Activated CD8-positive, alpha-beta T cell treated with anti-CD3 and anti-CD28 coated beads, Interleukin-2, amount 10 ng/mL, durations not matched to agents 7 days and 5 days (primary cell): ENCODE measurements at regions not wholly inside any gene's neighbourhood (a gene's known extent, or its start where the extent isn't known, plus 50 kb on each side); places are given as distances from the start of the nearest gene placed in this dataset.
"Not testable (repeated sequence)": the region's sequence is repeated elsewhere in the genome, so short reads cannot be mapped to it uniquely, and the experiment has no call there.

Experiments
- ATAC-seq: fragments of 150-1000 bp; cut with Tn5 transposase; one replicate; pipeline ENCODE4 v1.10.0; 2021; ENCODE audit warnings: moderate library complexity
- CTCF ChIA-PET: fragments of 350-600 bp; sonication (Branson Sonifier 250); formaldehyde crosslinking; loops from one replicate; lab custom pipeline; 2021; ENCODE audit warnings: antibody characterized with exemption; lab: Charles Lee
- POLR2A ChIA-PET: fragments of 350-600 bp; sonication (Branson Sonifier 250); formaldehyde crosslinking; loops from one replicate; lab custom pipeline; 2021; ENCODE audit warnings: antibody characterized with exemption; lab: Charles Lee
- DNase-seq: peaks from one replicate; pipeline ENCODE4 v3.0.0-alpha.2; 2020
- H3K27ac Mint-ChIP-seq: one replicate; pipeline ENCODE4 v1.8.0; 2021; ENCODE audit warnings: mild to moderate bottlenecking, mixed read lengths
- H3K27me3 Mint-ChIP-seq: one replicate; pipeline ENCODE4 v1.8.0; 2021; ENCODE audit warnings: low read depth, mixed read lengths
- H3K36me3 Mint-ChIP-seq: one replicate; pipeline ENCODE4 v1.8.0; 2021; ENCODE audit warnings: low read depth, mixed read lengths
- H3K4me1 Mint-ChIP-seq: one replicate; pipeline ENCODE4 v1.8.0; 2021; ENCODE audit warnings: low read depth, mixed read lengths
- H3K4me3 Mint-ChIP-seq: one replicate; pipeline ENCODE4 v1.8.0; 2021; ENCODE audit warnings: mild to moderate bottlenecking, mixed read lengths
- H3K9me3 Mint-ChIP-seq: one replicate; pipeline ENCODE4 v1.8.0; 2022; ENCODE audit warnings: mixed read lengths; ENCODE audit not compliant: insufficient read depth

GRCh38 chr2:16235291-16235690 lies 294.9 kb downstream of the MYCN start:
- H3K9me3 Mint-ChIP-seq, H3K4me1 Mint-ChIP-seq, H3K36me3 Mint-ChIP-seq, DNase-seq, H3K27me3 Mint-ChIP-seq, CTCF ChIA-PET, ATAC-seq, H3K27ac Mint-ChIP-seq, H3K4me3 Mint-ChIP-seq: not testable (repeated sequence)
- POLR2A ChIA-PET = interaction anchor here (0.6 kb wide), 1 partner anchor 524 kb away, joined by 3 read pairs; no protein-coding TSS in a partner anchor

DNA sequence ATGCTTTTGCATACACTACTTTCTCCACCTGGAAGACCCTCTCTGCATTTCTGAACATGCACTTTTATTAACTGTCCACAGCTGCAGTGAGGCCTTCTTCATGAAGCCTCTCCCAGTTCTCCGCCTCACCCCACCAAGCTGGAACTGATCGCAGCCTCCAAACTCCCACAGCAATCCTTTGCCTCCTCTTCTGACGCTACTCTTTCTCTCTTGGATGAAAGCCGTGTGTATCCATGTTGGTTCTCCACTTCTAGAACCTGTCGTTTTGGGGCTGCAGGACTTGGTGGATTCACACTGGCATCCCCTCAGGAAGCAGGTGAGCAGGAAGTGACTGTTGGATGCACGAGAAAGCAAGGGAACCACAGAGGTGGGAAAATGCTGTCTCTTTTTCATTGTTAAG lies 288.6 kb downstream of the MYCN start:
- Mint-ChIP-seq H3K9me3 (no peaks in the 10 kb centered on the region), H3K4me3 (no peak overlapping the region), H3K36me3 (no peaks in the 10 kb centered on the region), H3K27ac (no peak overlapping the region), H3K27me3 (no peaks in the 10 kb centered on the region), H3K4me1 (no peaks in the 10 kb centered on the region)
- ATAC-seq = no peak
- ChIA-PET POLR2A (no interaction called here), CTCF (no interaction called here)
- DNase-seq = no peak

- Mint-ChIP-seq H3K4me1 (no peaks in the 10 kb centered on the region), H3K27ac (no peak overlapping the region), H3K4me3 (no peak overlapping the region), H3K27me3 (no peaks in the 10 kb centered on the region), H3K36me3 (no peaks in the 10 kb centered on the region), H3K9me3 (no peaks in the 10 kb centered on the region)
- DNase-seq (no peak), ATAC-seq (no peak)
- ChIA-PET POLR2A (no interaction called here), CTCF (no interaction called here)
Measured at GRCh38 chr2:16228471-16228870, 288.1 kb downstream of the MYCN start.

DNA sequence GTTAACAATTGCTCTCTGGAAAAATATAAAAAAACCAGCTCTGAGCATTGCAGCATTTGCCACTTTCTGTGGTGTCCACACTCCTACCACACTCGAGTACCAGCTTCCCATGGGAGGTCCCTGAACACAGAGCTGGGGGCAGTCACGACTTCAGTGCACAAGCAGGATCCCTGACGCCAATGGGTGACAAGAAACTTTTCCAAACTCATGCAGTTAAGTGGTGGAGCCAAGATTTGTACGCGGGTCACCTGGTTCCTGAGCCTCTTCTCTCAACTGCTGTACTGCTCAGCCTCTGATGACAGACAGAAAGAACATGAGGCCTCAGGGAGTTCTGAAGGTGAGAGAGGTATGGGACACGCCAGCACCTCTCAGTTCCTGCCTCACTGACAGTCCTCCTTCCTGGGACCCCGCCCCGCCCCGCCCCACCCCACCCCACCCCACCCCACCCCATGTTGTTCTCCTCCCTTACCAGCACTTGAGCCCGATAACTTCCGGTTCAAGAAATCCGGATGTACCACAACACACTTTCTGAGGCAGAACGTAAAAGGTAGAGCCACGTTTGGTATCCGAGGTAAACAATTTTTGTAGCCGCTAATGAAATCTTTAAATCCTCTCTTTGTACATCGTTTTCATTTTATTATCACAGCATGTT lies 287.6 kb downstream of the MYCN start:
- Mint-ChIP-seq H3K4me3 (no peak overlapping the region), H3K36me3 (no peaks in the 10 kb centered on the region), H3K27ac (no peak overlapping the region), H3K4me1 (no peaks in the 10 kb centered on the region), H3K9me3 (no peaks in the 10 kb centered on the region), H3K27me3 (no peaks in the 10 kb centered on the region)
- CTCF ChIA-PET = no interaction called here
- no peak for DNase-seq
- POLR2A ChIA-PET = no interaction called here
- no peak for ATAC-seq

DNA sequence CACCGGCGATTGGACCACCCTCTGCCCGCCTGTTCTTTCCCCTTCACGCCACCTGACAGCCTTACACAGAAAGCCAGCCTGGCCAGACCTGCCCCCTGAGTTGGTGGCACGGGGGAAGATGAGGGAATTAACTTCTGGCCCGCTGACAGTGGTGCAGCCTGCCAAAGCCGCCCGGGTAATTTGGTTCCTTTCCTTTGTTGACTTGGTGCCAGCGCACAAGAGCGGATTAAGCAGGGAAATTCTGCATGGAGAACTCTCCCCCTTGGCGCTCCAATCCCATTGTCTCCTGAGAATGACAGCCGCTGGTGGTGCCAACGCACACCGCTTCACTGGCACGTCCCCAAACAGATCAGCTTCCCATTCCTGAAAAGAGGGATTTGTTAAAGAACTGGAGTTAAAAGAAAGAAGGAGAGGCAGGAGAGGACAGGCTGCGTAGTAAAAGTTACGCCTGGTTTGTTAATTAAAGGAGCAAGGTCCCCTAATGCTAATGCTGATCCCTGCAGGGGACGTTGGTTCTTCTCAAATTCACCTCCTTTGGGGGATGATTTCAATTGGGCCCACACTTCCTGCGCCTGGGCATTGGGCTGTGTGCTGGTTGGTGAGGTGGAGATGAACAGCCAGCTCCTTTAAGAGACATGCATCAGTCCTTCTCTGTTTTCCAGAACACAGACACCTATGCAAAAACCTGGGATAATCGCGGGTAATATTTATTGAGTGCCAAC lies 286.8 kb downstream of the MYCN start:
- ChIA-PET CTCF (no interaction called here), POLR2A (no interaction called here)

GRCh38 chr2:16226381-16226780 lies 286.0 kb downstream of the MYCN start:
- ATAC-seq = no peak
- Mint-ChIP-seq H3K27ac (no peak overlapping the region), H3K9me3 (no peaks in the 10 kb centered on the region), H3K36me3 (no peaks in the 10 kb centered on the region), H3K4me1 (no peaks in the 10 kb centered on the region), H3K4me3 (no peak overlapping the region), H3K27me3 (no peaks in the 10 kb centered on the region)
- DNase-seq = no peak
- POLR2A ChIA-PET = no interaction called here
- CTCF ChIA-PET = no interaction called here

More for the DNA sequence above, 286.8 kb downstream of the MYCN start:
- H3K27ac Mint-ChIP-seq = no peak overlapping the region
- DNase-seq (no peak), ATAC-seq (no peak)
- H3K27me3 Mint-ChIP-seq = no peaks in the 10 kb centered on the region
- no peaks in the 10 kb centered on the region for H3K4me1 Mint-ChIP-seq
- no peak overlapping the region for H3K4me3 Mint-ChIP-seq
- no peaks in the 10 kb centered on the region for H3K9me3 Mint-ChIP-seq
- no peaks in the 10 kb centered on the region for H3K36me3 Mint-ChIP-seq

- no peak for DNase-seq
- POLR2A ChIA-PET = no interaction called here
- no peaks in the 10 kb centered on the region for H3K9me3 Mint-ChIP-seq
- no peak for ATAC-seq
- no peak overlapping the region for H3K27ac Mint-ChIP-seq
- no peaks in the 10 kb centered on the region for H3K4me1 Mint-ChIP-seq
- no peaks in the 10 kb centered on the region for H3K36me3 Mint-ChIP-seq
- CTCF ChIA-PET = no interaction called here
- no peak overlapping the region for H3K4me3 Mint-ChIP-seq
- no peaks in the 10 kb centered on the region for H3K27me3 Mint-ChIP-seq
Measured at GRCh38 chr2:16225545-16225944, 285.2 kb downstream of the MYCN start.

- ChIA-PET POLR2A (no interaction called here), CTCF (no interaction called here)
- Mint-ChIP-seq H3K4me1 (no peaks in the 10 kb centered on the region), H3K27ac (no peak overlapping the region), H3K9me3 (no peaks in the 10 kb centered on the region), H3K4me3 (no peak overlapping the region), H3K36me3 (no peaks in the 10 kb centered on the region), H3K27me3 (no peaks in the 10 kb centered on the region)
- DNase-seq (no peak), ATAC-seq (no peak)
Measured at GRCh38 chr2:16225071-16225470, 284.7 kb downstream of the MYCN start.

DNA sequence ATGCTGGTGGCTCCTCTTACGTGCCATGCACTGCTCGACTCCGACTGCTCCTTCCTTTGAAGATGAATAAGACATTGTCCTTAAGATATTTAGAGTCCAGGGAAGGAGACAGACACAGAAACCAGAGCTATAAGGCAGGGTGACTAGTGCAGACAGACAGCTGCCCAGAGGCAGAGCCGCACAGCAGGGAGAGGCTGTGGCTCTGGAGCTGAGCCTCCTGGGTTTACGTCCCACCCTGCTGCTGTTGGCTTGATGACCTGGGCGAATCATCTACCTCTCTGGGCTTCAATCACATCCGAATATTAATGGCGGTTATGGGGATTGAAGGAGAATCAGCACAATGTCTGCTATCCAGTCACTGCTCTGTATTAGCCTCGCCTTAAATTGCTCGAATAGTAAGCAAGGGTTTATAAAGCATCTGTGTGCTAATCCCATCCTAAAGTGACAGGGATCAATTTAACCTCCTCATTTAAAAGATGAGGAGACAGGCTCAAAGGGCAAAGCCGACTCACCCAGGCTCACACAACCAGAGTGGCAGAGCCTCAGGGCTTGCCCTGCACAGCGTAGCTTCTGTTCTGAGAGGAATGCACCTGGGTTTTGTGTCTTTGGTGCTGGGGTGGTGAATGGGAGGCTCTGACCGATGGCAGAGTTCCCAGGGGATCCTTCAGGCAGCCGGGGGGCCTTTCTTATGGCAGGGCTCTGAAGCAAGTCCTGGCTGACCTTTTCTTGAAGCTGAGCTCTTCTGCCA lies 284.1 kb downstream of the MYCN start:
- Mint-ChIP-seq H3K9me3 (no peaks in the 10 kb centered on the region), H3K4me3 (no peak overlapping the region), H3K4me1 (no peaks in the 10 kb centered on the region), H3K27ac (no peak overlapping the region), H3K36me3 (no peaks in the 10 kb centered on the region), H3K27me3 (no peaks in the 10 kb centered on the region)
- ChIA-PET POLR2A (no interaction called here), CTCF (no interaction called here)
- ATAC-seq (no peak), DNase-seq (no peak)

DNA sequence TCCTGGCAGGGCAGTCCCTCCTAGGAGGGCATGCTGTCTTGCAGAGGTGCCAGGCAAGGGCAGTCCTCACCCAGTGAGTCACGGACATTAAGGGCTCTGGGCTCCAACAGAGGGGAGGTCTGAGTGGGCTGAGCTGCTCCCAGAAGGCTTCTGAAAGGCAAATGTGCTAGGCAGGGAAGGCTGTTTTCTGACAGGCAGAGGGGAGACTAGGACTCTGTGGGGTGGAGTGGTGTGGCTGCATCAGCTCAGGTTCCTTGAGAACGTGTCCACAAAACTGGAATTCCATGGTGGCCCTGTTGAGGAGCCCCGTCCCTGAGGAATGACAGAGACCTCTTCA lies 283.5 kb downstream of the MYCN start:
- Mint-ChIP-seq H3K36me3 (no peaks in the 10 kb centered on the region), H3K4me3 (no peak overlapping the region), H3K4me1 (no peaks in the 10 kb centered on the region), H3K9me3 (no peaks in the 10 kb centered on the region), H3K27me3 (no peaks in the 10 kb centered on the region), H3K27ac (no peak overlapping the region)
- no peak for DNase-seq
- ChIA-PET POLR2A (no interaction called here), CTCF (no interaction called here)
- ATAC-seq = no peak

GRCh38 chr2:16223161-16223840 lies 283.0 kb downstream of the MYCN start:
- ChIA-PET POLR2A (no interaction called here), CTCF (no interaction called here)
- Mint-ChIP-seq H3K36me3 (no peaks in the 10 kb centered on the region), H3K27ac (no peak overlapping the region), H3K4me3 (no peak overlapping the region), H3K9me3 (no peaks in the 10 kb centered on the region), H3K27me3 (no peaks in the 10 kb centered on the region), H3K4me1 (no peaks in the 10 kb centered on the region)
- ATAC-seq = no peak
- no peak for DNase-seq

GRCh38 chr2:16222326-16222725 lies 282.0 kb downstream of the MYCN start:
- CTCF ChIA-PET = no interaction called here
- Mint-ChIP-seq H3K36me3 (no peaks in the 10 kb centered on the region), H3K4me3 (no peak overlapping the region), H3K9me3 (no peaks in the 10 kb centered on the region), H3K27me3 (no peaks in the 10 kb centered on the region), H3K27ac (no peak overlapping the region), H3K4me1 (no peaks in the 10 kb centered on the region)
- no peak for ATAC-seq
- POLR2A ChIA-PET = no interaction called here
- DNase-seq = no peak
